22Rv1 (cell line): ENCODE measurements at regions not wholly inside any gene's neighbourhood (a gene's known extent, or its start where the extent isn't known, plus 50 kb on each side); places are given as distances from the start of the nearest gene placed in this dataset.

Experiments
- ZFX ChIP-seq: fragments of 450-650 bp; IDR thresholded peaks from 2 replicates; pipeline ENCODE4 v1.6.1; 2017; ENCODE audit warnings: antibody characterized with exemption, borderline replicate concordance
- TF ChIP-seq, protein P1 (sequence below): fragments of 450-650 bp; IDR thresholded peaks from 2 replicates; pipeline ENCODE4 v1.5.1; 2017; ENCODE audit warnings: mild to moderate bottlenecking

DNA sequence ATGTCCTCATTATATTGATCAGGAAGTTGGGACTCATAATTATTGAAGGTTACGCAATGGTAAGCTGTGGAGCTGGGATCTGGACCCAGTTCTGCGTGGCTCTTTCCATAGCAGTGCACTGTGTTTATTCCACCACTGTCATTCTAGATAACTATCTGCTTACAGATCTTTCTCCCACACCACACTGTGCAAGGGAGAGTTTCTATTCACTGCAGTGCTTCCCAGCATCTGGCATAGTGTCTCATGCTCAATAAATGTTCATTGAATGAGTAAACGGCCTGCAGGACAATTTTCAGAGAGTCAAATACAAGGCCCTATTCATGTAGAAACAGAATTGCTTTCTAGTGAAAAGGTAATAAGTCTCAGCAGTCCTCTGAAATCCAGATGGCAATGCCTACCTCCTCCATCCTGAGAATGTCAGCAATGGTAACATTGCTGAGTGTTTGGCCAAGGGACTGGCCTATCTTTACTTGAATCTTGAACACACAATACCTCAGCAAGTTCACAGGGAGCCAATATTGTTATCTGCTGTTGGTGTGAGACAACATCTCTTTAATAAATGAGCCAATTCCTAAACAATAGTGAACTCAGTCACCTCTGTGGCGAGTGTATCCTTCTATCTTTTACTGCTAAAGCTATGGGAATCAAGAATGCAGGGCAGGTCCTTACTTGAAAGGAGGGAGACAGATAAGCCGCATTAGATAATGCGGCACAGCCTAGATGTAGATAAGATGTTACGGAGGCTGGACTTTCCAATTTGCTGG is 332.4 kb upstream of the PRICKLE1 start:
- TF ChIP-seq, protein P1, sequence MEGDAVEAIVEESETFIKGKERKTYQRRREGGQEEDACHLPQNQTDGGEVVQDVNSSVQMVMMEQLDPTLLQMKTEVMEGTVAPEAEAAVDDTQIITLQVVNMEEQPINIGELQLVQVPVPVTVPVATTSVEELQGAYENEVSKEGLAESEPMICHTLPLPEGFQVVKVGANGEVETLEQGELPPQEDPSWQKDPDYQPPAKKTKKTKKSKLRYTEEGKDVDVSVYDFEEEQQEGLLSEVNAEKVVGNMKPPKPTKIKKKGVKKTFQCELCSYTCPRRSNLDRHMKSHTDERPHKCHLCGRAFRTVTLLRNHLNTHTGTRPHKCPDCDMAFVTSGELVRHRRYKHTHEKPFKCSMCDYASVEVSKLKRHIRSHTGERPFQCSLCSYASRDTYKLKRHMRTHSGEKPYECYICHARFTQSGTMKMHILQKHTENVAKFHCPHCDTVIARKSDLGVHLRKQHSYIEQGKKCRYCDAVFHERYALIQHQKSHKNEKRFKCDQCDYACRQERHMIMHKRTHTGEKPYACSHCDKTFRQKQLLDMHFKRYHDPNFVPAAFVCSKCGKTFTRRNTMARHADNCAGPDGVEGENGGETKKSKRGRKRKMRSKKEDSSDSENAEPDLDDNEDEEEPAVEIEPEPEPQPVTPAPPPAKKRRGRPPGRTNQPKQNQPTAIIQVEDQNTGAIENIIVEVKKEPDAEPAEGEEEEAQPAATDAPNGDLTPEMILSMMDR, result no peak
- no peak for TF ChIP-seq ZFX
